CD4-positive, CD25-positive, alpha-beta regulatory T cell (primary cell): ENCODE measurements at regions not wholly inside any gene's neighbourhood (a gene's known extent, or its start where the extent isn't known, plus 50 kb on each side); places are given as distances from the start of the nearest gene placed in this dataset.
"Not testable (repeated sequence)": the region's sequence is repeated elsewhere in the genome, so short reads cannot be mapped to it uniquely, and the experiment has no call there.

ENCODE experiments used
- ATAC-seq, 2 donors: fragments of 150-1000 bp; cut with Tn5 transposase; one replicate each; pipeline ENCODE4 v1.10.0; 2021; ENCODE audit warnings: low read depth in 2 of 2, moderate number of reproducible peaks in 2 of 2, moderate library complexity in 1 of 2
- DNase-seq, 3 donors: peaks; one replicate each; pipeline versions ENCODE4 v3.0.0 to v3.0.0-alpha.2; 2012 to 2022; ENCODE audit warnings: mixed read lengths in 1 of 3
- H3K27ac ChIP-seq: one replicate; pipeline ENCODE4 v1.7.0; 2013; ENCODE audit warnings: mild to moderate bottlenecking, low read length; ENCODE audit not compliant: insufficient read depth, poor library complexity, severe bottlenecking
- H3K27me3 ChIP-seq: one replicate; pipeline ENCODE4 v1.7.0; 2013; ENCODE audit warnings: low read length; ENCODE audit not compliant: control insufficient read depth, insufficient read depth
- H3K36me3 ChIP-seq: one replicate; pipeline ENCODE4 v1.7.0; 2013; ENCODE audit warnings: mild to moderate bottlenecking, low read length, moderate library complexity; ENCODE audit not compliant: control insufficient read depth, insufficient read depth
- H3K4me1 ChIP-seq: 2 replicates; pipeline ENCODE4 v1.7.0; 2013; ENCODE audit warnings: mild to moderate bottlenecking, low read length; ENCODE audit not compliant: insufficient read depth, control insufficient read depth, poor library complexity, severe bottlenecking
- H3K4me3 ChIP-seq: one replicate; pipeline ENCODE4 v1.7.0; 2013; ENCODE audit warnings: low read depth, mild to moderate bottlenecking, low read length, moderate library complexity
- H3K9me3 ChIP-seq, 2 experiments: 1 replicate in 1 of 2; 2 replicates in 1 of 2; pipeline ENCODE4 v1.7.0; 2013; ENCODE audit warnings: low read length in 2 of 2, mild to moderate bottlenecking in 1 of 2, moderate library complexity in 1 of 2; ENCODE audit not compliant: control insufficient read depth in 2 of 2
- H3K27ac Mint-ChIP-seq, 3 donors: one replicate each; pipeline ENCODE4 v1.8.0; 2020 to 2022; ENCODE audit warnings: mild to moderate bottlenecking in 3 of 3, mixed read lengths in 3 of 3, moderate library complexity in 2 of 3
- H3K27me3 Mint-ChIP-seq: one replicate; pipeline ENCODE4 v1.8.0; 2022; ENCODE audit warnings: mild to moderate bottlenecking, mixed read lengths
- H3K36me3 Mint-ChIP-seq: one replicate; pipeline ENCODE4 v1.8.0; 2020; ENCODE audit warnings: mixed read lengths
- H3K4me1 Mint-ChIP-seq, 4 donors: one replicate each; pipeline ENCODE4 v1.8.0; 2020 to 2022; ENCODE audit warnings: mixed read lengths in 4 of 4, mild to moderate bottlenecking in 1 of 4
- H3K4me3 Mint-ChIP-seq, 4 donors: one replicate each; pipeline ENCODE4 v1.8.0; 2020 to 2022; ENCODE audit warnings: mild to moderate bottlenecking in 4 of 4, mixed read lengths in 4 of 4, moderate library complexity in 3 of 4
- H3K9me3 Mint-ChIP-seq, 7 donors: one replicate each; pipeline ENCODE4 v1.8.0; 2020 to 2022; ENCODE audit warnings: mixed read lengths in 7 of 7, mild to moderate bottlenecking in 3 of 7, moderate library complexity in 2 of 7

DNA sequence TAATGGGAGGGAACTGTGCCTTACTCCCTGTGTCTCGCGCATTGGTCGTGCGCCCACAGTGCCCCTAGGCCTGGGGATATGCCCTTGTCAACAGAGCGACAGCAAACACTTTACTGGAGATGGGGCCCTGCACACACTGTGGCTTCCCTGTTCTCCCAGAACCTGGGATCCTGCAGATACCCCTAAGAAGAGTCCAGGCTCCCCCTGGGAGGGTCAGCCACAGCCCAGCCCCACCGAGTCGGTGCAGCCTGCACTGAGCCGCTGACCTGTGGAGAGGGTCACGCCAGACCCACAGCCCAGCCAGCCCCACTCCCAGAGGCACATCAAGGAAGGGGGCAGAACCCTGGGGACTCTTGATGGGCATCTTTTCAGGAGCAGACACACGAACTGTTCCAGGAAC, 480.3 kb downstream of the TMEM121 start:
- H3K27me3 ChIP-seq, H3K27me3 Mint-ChIP-seq, H3K9me3 ChIP-seq, H3K27ac ChIP-seq, H3K36me3 ChIP-seq, ATAC-seq, DNase-seq, H3K9me3 Mint-ChIP-seq, H3K4me3 ChIP-seq, H3K36me3 Mint-ChIP-seq: not testable (repeated sequence)
- Mint-ChIP-seq H3K27ac (peak overlapping the region in 1 of 3 donors; percentile 46), H3K4me1 (peaks cover 6 to 69% (median 30%) of the 10 kb centered on the region in 4 donors), H3K4me3 (peak overlapping the region in 1 of 4 donors; percentile 90)
- peaks cover 30% of the 10 kb centered on the region for H3K4me1 ChIP-seq

DNA sequence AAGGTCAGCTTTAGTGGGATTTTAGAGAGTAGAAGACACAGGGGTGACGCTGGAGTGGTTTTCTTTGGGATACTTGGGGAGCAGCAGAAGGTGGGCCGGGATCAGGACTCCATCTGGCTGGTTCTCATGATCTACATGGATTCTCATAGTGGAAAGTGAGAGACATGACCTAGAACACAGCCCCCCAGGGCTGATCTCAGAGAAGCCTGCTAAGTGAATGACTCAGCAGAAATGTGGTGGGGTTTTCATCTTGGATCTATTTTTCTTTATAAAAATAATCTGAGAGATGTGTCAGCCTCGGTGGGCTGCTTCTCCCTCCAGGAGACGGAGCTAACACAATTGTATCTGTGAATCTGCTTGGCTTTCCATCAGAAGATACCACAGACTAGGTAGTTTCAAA, 484.4 kb downstream of the TMEM121 start:
- H3K9me3 ChIP-seq: no peaks in the 10 kb centered on the region
- no peaks in the 10 kb centered on the region for H3K9me3 Mint-ChIP-seq
- DNase-seq (no peak), ATAC-seq (no peak)
- no peaks in the 10 kb centered on the region for H3K27me3 ChIP-seq
- no peak overlapping the region for H3K27ac ChIP-seq
- H3K4me3 ChIP-seq: no peak overlapping the region
- H3K4me1 Mint-ChIP-seq: peaks cover 0 to 59% (median 30%) of the 10 kb centered on the region in 4 donors
- H3K27me3 Mint-ChIP-seq: peaks cover 9% of the 10 kb centered on the region
- no peak overlapping the region for H3K27ac Mint-ChIP-seq
- no peak overlapping the region for H3K4me3 Mint-ChIP-seq
- peaks cover 8% of the 10 kb centered on the region for H3K36me3 Mint-ChIP-seq
- H3K4me1 ChIP-seq: peaks cover 9% of the 10 kb centered on the region
- no peaks in the 10 kb centered on the region for H3K36me3 ChIP-seq

DNA sequence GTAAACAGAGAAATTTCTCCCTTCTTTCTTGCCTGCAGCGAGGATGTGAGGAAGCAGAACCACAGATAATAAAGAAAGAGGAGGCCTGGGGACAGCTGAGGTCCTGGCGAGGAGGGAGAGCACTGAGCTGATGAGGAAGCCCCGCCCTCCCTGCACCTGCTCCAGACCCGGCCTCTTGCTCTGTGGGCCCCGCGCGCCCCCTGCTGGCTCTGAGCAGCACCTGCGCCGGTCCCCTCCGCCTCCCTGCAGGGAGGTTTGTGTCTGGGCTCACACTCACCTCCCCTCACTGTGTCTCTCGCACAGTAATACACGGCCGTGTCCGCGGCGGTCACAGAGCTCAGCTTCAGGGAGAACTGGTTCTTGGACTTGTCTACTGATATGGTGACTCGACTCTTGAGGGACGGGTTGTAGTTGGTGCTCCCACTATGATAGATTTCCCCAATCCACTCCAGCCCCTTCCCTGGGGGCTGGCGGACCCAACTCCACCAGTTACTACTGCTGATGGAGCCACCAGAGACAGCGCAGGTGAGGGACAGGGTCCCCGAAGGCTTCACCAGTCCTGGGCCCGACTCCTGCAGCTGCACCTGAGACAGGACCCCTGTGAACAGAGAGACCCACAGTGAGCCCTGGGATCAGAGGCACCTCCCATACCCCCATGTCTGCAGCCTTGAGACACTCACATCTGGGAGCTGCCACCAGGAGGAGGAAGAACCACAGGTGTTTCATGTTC, 485.4 kb downstream of the TMEM121 start:
- DNase-seq: peak; percentile 34 to 63 (median 57)
- H3K4me3 ChIP-seq, H3K4me3 Mint-ChIP-seq, H3K27me3 ChIP-seq, H3K27ac ChIP-seq, H3K9me3 ChIP-seq, H3K36me3 Mint-ChIP-seq, H3K4me1 ChIP-seq, H3K9me3 Mint-ChIP-seq, H3K36me3 ChIP-seq: not testable (repeated sequence)
- Mint-ChIP-seq H3K4me1 (peaks cover 0 to 54% (median 26%) of the 10 kb centered on the region in 4 donors), H3K27ac (peak overlapping the region in 2 of 3 donors; percentile 55 to 72), H3K27me3 (peaks cover 12% of the 10 kb centered on the region)
- peak; percentile 46 to 74 for ATAC-seq

- H3K4me3 ChIP-seq, ATAC-seq, H3K36me3 ChIP-seq, DNase-seq, H3K4me1 ChIP-seq, H3K4me3 Mint-ChIP-seq, H3K27ac ChIP-seq, H3K36me3 Mint-ChIP-seq, H3K27ac Mint-ChIP-seq, H3K9me3 ChIP-seq, H3K27me3 ChIP-seq, H3K9me3 Mint-ChIP-seq: not testable (repeated sequence)
- Mint-ChIP-seq H3K4me1 (peaks cover 0 to 50% (median 25%) of the 10 kb centered on the region in 4 donors), H3K27me3 (peaks cover 12% of the 10 kb centered on the region)
Observed at GRCh38 chr14:106012361-106012725, 486.0 kb downstream of the TMEM121 start.

- Mint-ChIP-seq H3K4me3 (peak overlapping the region in 1 of 4 donors; percentile 5), H3K27me3 (peaks cover 12% of the 10 kb centered on the region), H3K36me3 (no peaks in the 10 kb centered on the region), H3K9me3 (no peaks in the 10 kb centered on the region), H3K4me1 (peaks cover 0 to 39% (median 20%) of the 10 kb centered on the region in 4 donors), H3K27ac (peak overlapping the region; percentile 21 to 78 (median 67))
- Histone ChIP-seq H3K4me3 (no peak overlapping the region), H3K9me3 (no peaks in the 10 kb centered on the region), H3K27me3 (no peaks in the 10 kb centered on the region), H3K27ac (no peak overlapping the region), H3K36me3 (no peaks in the 10 kb centered on the region), H3K4me1 (no peaks in the 10 kb centered on the region)
- ATAC-seq: peak; percentile 30 to 62
- peak in 2 of 3 donors; percentile 20 to 54 for DNase-seq
Observed at GRCh38 chr14:106013879-106014376, 487.5 kb downstream of the TMEM121 start.

GRCh38 chr14:106017952-106018351, 491.6 kb downstream of the TMEM121 start:
- Mint-ChIP-seq H3K27me3 (peaks cover 12% of the 10 kb centered on the region), H3K4me1 (peaks cover 0 to 26% (median 13%) of the 10 kb centered on the region in 4 donors)
- not testable (repeated sequence) for H3K27ac ChIP-seq, H3K4me1 ChIP-seq, H3K36me3 Mint-ChIP-seq, DNase-seq, ATAC-seq, H3K36me3 ChIP-seq, H3K9me3 Mint-ChIP-seq, H3K27me3 ChIP-seq, H3K4me3 ChIP-seq, H3K4me3 Mint-ChIP-seq, H3K27ac Mint-ChIP-seq, H3K9me3 ChIP-seq

GRCh38 chr14:106021832-106022231, 495.4 kb downstream of the TMEM121 start:
- Mint-ChIP-seq H3K36me3 (peaks cover 7% of the 10 kb centered on the region), H3K27me3 (peaks cover 4% of the 10 kb centered on the region), H3K4me1 (peaks cover 0 to 22% (median 12%) of the 10 kb centered on the region in 4 donors), H3K27ac (no peak overlapping the region), H3K9me3 (peaks cover 0 to 7% (median 0%) of the 10 kb centered on the region in 7 donors), H3K4me3 (no peak overlapping the region)
- no peak for DNase-seq
- Histone ChIP-seq H3K27ac (no peak overlapping the region), H3K4me1 (peaks cover 11% of the 10 kb centered on the region), H3K4me3 (no peak overlapping the region), H3K36me3 (no peaks in the 10 kb centered on the region), H3K9me3 (no peaks in the 10 kb centered on the region), H3K27me3 (no peaks in the 10 kb centered on the region)
- no peak for ATAC-seq

- not testable (repeated sequence) for ATAC-seq, H3K36me3 ChIP-seq, H3K9me3 Mint-ChIP-seq, H3K27ac Mint-ChIP-seq, H3K4me3 ChIP-seq, H3K27ac ChIP-seq, H3K27me3 Mint-ChIP-seq, H3K27me3 ChIP-seq, H3K36me3 Mint-ChIP-seq, H3K9me3 ChIP-seq, DNase-seq, H3K4me3 Mint-ChIP-seq
- peaks cover 0 to 22% (median 12%) of the 10 kb centered on the region in 4 donors for H3K4me1 Mint-ChIP-seq
- H3K4me1 ChIP-seq: peaks cover 11% of the 10 kb centered on the region
Observed at GRCh38 chr14:106022648-106023047, 496.3 kb downstream of the TMEM121 start.
